ENCODE measurements at regions not wholly inside any gene's neighbourhood (a gene's known extent, or its start where the extent isn't known, plus 50 kb on each side); places are given as distances from the start of the nearest gene placed in this dataset.
A peak's percentile ranks its signal among the peaks of the same experiment; 100 is the strongest.

- Histone ChIP-seq H3K9ac (ENCODE audit: low read length) (no peak overlapping the region), H3K4me3 (ENCODE audit: insufficient read depth, low read depth, low read length) (no peak overlapping the region), H3K9me3 (ENCODE audit: insufficient read depth, low read depth, low read length) (no peaks in the 10 kb centered on the region), H3K27me3 (ENCODE audit: insufficient read depth, low read length) (no peaks in the 10 kb centered on the region), H3K4me2 (ENCODE audit: low read length) (no peak overlapping the region), H3K36me3 (ENCODE audit: insufficient read depth, low read length) (no peaks in the 10 kb centered on the region), H3K27ac (ENCODE audit: low read depth, low read length) (no peak overlapping the region), H3K4me1 (ENCODE audit: insufficient read depth, low read length) (no peaks in the 10 kb centered on the region), H2AFZ (ENCODE audit: low read depth, low read length) (no peak overlapping the region), H3K79me2 (ENCODE audit: insufficient read depth, low read length) (no peaks in the 10 kb centered on the region), H4K20me1 (ENCODE audit: insufficient read depth, low read length) (no peaks in the 10 kb centered on the region)
- no peaks in the 10 kb centered on the region for H3K27me3 Mint-ChIP-seq (ENCODE audit: low read depth, unreplicated experiment)
- peaks cover 6% of the 10 kb centered on the region for H3K4me1 Mint-ChIP-seq (ENCODE audit: low read depth, unreplicated experiment)
- no peaks in the 10 kb centered on the region for H3K9me3 Mint-ChIP-seq (ENCODE audit: unreplicated experiment)
- DNase-seq (ENCODE audit: low read depth) (no peak), FAIRE-seq (no peak)
- no peak overlapping the region for H3K27ac Mint-ChIP-seq (ENCODE audit: unreplicated experiment)
- H3K36me3 Mint-ChIP-seq (ENCODE audit: low read depth, unreplicated experiment): no peaks in the 10 kb centered on the region
- no peak for TF ChIP-seq EZH2 (IDR thresholded peaks at IDR 0.05; ENCODE audit: insufficient read depth, low read length)
- TF ChIP-seq, protein P1, sequence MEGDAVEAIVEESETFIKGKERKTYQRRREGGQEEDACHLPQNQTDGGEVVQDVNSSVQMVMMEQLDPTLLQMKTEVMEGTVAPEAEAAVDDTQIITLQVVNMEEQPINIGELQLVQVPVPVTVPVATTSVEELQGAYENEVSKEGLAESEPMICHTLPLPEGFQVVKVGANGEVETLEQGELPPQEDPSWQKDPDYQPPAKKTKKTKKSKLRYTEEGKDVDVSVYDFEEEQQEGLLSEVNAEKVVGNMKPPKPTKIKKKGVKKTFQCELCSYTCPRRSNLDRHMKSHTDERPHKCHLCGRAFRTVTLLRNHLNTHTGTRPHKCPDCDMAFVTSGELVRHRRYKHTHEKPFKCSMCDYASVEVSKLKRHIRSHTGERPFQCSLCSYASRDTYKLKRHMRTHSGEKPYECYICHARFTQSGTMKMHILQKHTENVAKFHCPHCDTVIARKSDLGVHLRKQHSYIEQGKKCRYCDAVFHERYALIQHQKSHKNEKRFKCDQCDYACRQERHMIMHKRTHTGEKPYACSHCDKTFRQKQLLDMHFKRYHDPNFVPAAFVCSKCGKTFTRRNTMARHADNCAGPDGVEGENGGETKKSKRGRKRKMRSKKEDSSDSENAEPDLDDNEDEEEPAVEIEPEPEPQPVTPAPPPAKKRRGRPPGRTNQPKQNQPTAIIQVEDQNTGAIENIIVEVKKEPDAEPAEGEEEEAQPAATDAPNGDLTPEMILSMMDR (IDR thresholded peaks at IDR 0.05; ENCODE audit: insufficient read depth, low read depth, low read length): no peak
- H3K4me3 Mint-ChIP-seq (ENCODE audit: unreplicated experiment): no peak overlapping the region
Measured at GRCh38 chr3:145737952-145738351, 423.0 kb downstream of the PLOD2 start.

DNA sequence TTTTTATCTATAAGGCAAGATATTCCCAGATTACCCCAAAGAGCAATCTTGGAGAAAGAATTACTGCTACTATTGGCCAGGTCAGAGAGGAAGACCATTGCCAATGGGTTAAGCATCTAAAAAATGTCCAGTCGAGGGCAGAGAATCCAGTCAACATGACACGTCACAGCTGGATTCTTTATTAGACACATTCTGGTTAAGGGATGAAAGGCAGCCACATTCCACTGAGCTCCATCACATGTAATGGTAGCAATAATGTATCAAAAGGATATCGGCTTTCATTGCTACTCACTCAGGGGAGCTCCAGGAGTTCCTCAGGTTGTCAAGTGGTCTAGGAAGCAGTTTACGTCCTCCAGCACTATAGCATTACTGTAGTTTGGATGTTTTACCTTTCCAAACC, 421.1 kb downstream of the PLOD2 start:
- Histone ChIP-seq H3K27me3 (ENCODE audit: insufficient read depth, low read length) (no peaks in the 10 kb centered on the region), H3K9me3 (ENCODE audit: insufficient read depth, low read depth, low read length) (no peaks in the 10 kb centered on the region), H2AFZ (ENCODE audit: low read depth, low read length) (no peak overlapping the region), H3K4me1 (ENCODE audit: insufficient read depth, low read length) (no peaks in the 10 kb centered on the region), H3K9ac (ENCODE audit: low read length) (no peak overlapping the region), H4K20me1 (ENCODE audit: insufficient read depth, low read length) (no peaks in the 10 kb centered on the region), H3K4me3 (ENCODE audit: insufficient read depth, low read depth, low read length) (no peak overlapping the region), H3K27ac (ENCODE audit: low read depth, low read length) (no peak overlapping the region), H3K79me2 (ENCODE audit: insufficient read depth, low read length) (no peaks in the 10 kb centered on the region), H3K4me2 (ENCODE audit: low read length) (no peak overlapping the region), H3K36me3 (ENCODE audit: insufficient read depth, low read length) (no peaks in the 10 kb centered on the region)
- no peaks in the 10 kb centered on the region for H3K27me3 Mint-ChIP-seq (ENCODE audit: low read depth, unreplicated experiment)
- no peaks in the 10 kb centered on the region for H3K36me3 Mint-ChIP-seq (ENCODE audit: low read depth, unreplicated experiment)
- H3K4me1 Mint-ChIP-seq (ENCODE audit: low read depth, unreplicated experiment): peaks cover 6% of the 10 kb centered on the region
- FAIRE-seq (no peak), DNase-seq (ENCODE audit: low read depth) (peak; percentile 4)
- TF ChIP-seq EZH2 (IDR thresholded peaks at IDR 0.05; ENCODE audit: insufficient read depth, low read length): no peak
- TF ChIP-seq, protein P1 (IDR thresholded peaks at IDR 0.05; ENCODE audit: insufficient read depth, low read depth, low read length): no peak
- peak overlapping the region; percentile 87 for H3K27ac Mint-ChIP-seq (ENCODE audit: unreplicated experiment)
- no peaks in the 10 kb centered on the region for H3K9me3 Mint-ChIP-seq (ENCODE audit: unreplicated experiment)
- H3K4me3 Mint-ChIP-seq (ENCODE audit: unreplicated experiment): no peak overlapping the region

- Histone ChIP-seq H3K4me2 (ENCODE audit: low read length) (no peak overlapping the region), H3K27me3 (ENCODE audit: insufficient read depth, low read length) (no peaks in the 10 kb centered on the region), H3K36me3 (ENCODE audit: insufficient read depth, low read length) (no peaks in the 10 kb centered on the region), H3K4me3 (ENCODE audit: insufficient read depth, low read depth, low read length) (no peak overlapping the region), H2AFZ (ENCODE audit: low read depth, low read length) (no peak overlapping the region), H3K9ac (ENCODE audit: low read length) (no peak overlapping the region), H3K4me1 (ENCODE audit: insufficient read depth, low read length) (no peaks in the 10 kb centered on the region), H3K27ac (ENCODE audit: low read depth, low read length) (no peak overlapping the region), H3K79me2 (ENCODE audit: insufficient read depth, low read length) (no peaks in the 10 kb centered on the region), H3K9me3 (ENCODE audit: insufficient read depth, low read depth, low read length) (no peaks in the 10 kb centered on the region), H4K20me1 (ENCODE audit: insufficient read depth, low read length) (no peaks in the 10 kb centered on the region)
- H3K27me3 Mint-ChIP-seq (ENCODE audit: low read depth, unreplicated experiment): no peaks in the 10 kb centered on the region
- no peak for DNase-seq (ENCODE audit: low read depth)
- FAIRE-seq: no peak
- H3K4me1 Mint-ChIP-seq (ENCODE audit: low read depth, unreplicated experiment): no peaks in the 10 kb centered on the region
- no peak overlapping the region for H3K27ac Mint-ChIP-seq (ENCODE audit: unreplicated experiment)
- H3K36me3 Mint-ChIP-seq (ENCODE audit: low read depth, unreplicated experiment): no peaks in the 10 kb centered on the region
- TF ChIP-seq EZH2 (IDR thresholded peaks at IDR 0.05; ENCODE audit: insufficient read depth, low read length): no peak
- TF ChIP-seq, protein P1 (IDR thresholded peaks at IDR 0.05; ENCODE audit: insufficient read depth, low read depth, low read length): no peak
- H3K4me3 Mint-ChIP-seq (ENCODE audit: unreplicated experiment): no peak overlapping the region
- no peaks in the 10 kb centered on the region for H3K9me3 Mint-ChIP-seq (ENCODE audit: unreplicated experiment)
Measured at GRCh38 chr3:145750657-145751056, 410.3 kb downstream of the PLOD2 start.

Measured in astrocyte (in vitro differentiated cells and primary cell).